ENCODE measurements at regions not wholly inside any gene's neighbourhood (a gene's known extent, or its start where the extent isn't known, plus 50 kb on each side); places are given as distances from the start of the nearest gene placed in this dataset.
"Not testable (repeated sequence)": the region's sequence is repeated elsewhere in the genome, so short reads cannot be mapped to it uniquely, and the experiment has no call there.

GRCh38 chrX:137852502-137852901 is 286.6 kb downstream of the ZIC3 start:
- TF ChIP-seq CTCF (IDR thresholded peaks at IDR 0.05) (no peak), POLR2A (IDR thresholded peaks at IDR 0.05) (no peak), POLR2AphosphoS5 (IDR thresholded peaks at IDR 0.05) (no peak)
- H3K36me3 ChIP-seq: no peaks in the 10 kb centered on the region
- no peak overlapping the region for H3K27ac ChIP-seq
- H3K4me1 ChIP-seq (replicated peaks): no peaks in the 10 kb centered on the region
- no peak for DNase-seq (ENCODE audit: low spot score)
- WGBS: 59% methylated on average over 2 of the region's 2 CpGs
- no peak overlapping the region for H3K4me3 ChIP-seq
- H3K9me3 ChIP-seq: no peaks in the 10 kb centered on the region
- intact Hi-C loops (cut with DNase I): no loop called here
- H3K27me3 ChIP-seq (replicated peaks; ENCODE audit: insufficient read depth): no peaks in the 10 kb centered on the region

- Histone ChIP-seq H3K4me1 (replicated peaks) (no peaks in the 10 kb centered on the region), H3K27ac (no peak overlapping the region), H3K4me3 (no peak overlapping the region), H3K9me3 (no peaks in the 10 kb centered on the region), H3K36me3 (no peaks in the 10 kb centered on the region), H3K27me3 (replicated peaks; ENCODE audit: insufficient read depth) (no peaks in the 10 kb centered on the region)
- TF ChIP-seq CTCF (IDR thresholded peaks at IDR 0.05): no peak
- TF ChIP-seq POLR2A (IDR thresholded peaks at IDR 0.05): no peak
- no peak for TF ChIP-seq POLR2AphosphoS5 (IDR thresholded peaks at IDR 0.05)
- intact Hi-C loops (cut with DNase I): no loop called here
- no peak for DNase-seq (ENCODE audit: low spot score)
- WGBS: 75% methylated on average over 2 of the region's 2 CpGs
These were observed 289.6 kb downstream of the ZIC3 start for GRCh38 chrX:137855490-137855889.

GRCh38 chrX:137858106-137858505 is 292.2 kb downstream of the ZIC3 start:
- H3K4me3 ChIP-seq: no peak overlapping the region
- no peaks in the 10 kb centered on the region for H3K4me1 ChIP-seq (replicated peaks)
- H3K27ac ChIP-seq: no peak overlapping the region
- 25% methylated on average over 3 of the region's 3 CpGs for WGBS
- DNase-seq (ENCODE audit: low spot score): no peak
- no peaks in the 10 kb centered on the region for H3K27me3 ChIP-seq (replicated peaks; ENCODE audit: insufficient read depth)
- intact Hi-C loops (cut with DNase I): no loop called here
- TF ChIP-seq CTCF (IDR thresholded peaks at IDR 0.05): no peak
- H3K36me3 ChIP-seq: no peaks in the 10 kb centered on the region
- no peaks in the 10 kb centered on the region for H3K9me3 ChIP-seq

GRCh38 chrX:137878401-137878800 is 312.5 kb downstream of the ZIC3 start:
- 79% methylated on average over 3 of the region's 3 CpGs for WGBS
- Histone ChIP-seq H3K27ac (no peak overlapping the region), H3K27me3 (replicated peaks; ENCODE audit: insufficient read depth) (no peaks in the 10 kb centered on the region), H3K4me3 (no peak overlapping the region), H3K9me3 (no peaks in the 10 kb centered on the region), H3K36me3 (no peaks in the 10 kb centered on the region), H3K4me1 (replicated peaks) (no peaks in the 10 kb centered on the region)
- intact Hi-C loops (cut with DNase I): no loop called here
- no peak for DNase-seq (ENCODE audit: low spot score)
- TF ChIP-seq POLR2A (IDR thresholded peaks at IDR 0.05): no peak
- TF ChIP-seq POLR2AphosphoS5 (IDR thresholded peaks at IDR 0.05): no peak
- no peak for TF ChIP-seq CTCF (IDR thresholded peaks at IDR 0.05)

- H3K9me3 ChIP-seq: no peaks in the 10 kb centered on the region
- H3K4me3 ChIP-seq: no peak overlapping the region
- DNase-seq (ENCODE audit: low spot score): no peak
- intact Hi-C loops (cut with DNase I): no loop called here
- H3K4me1 ChIP-seq (replicated peaks): no peaks in the 10 kb centered on the region
- H3K36me3 ChIP-seq: no peaks in the 10 kb centered on the region
- WGBS: 80% methylated on average over 2 of the region's 2 CpGs
- TF ChIP-seq POLR2A (IDR thresholded peaks at IDR 0.05): no peak
- TF ChIP-seq CTCF (IDR thresholded peaks at IDR 0.05): no peak
- no peak for TF ChIP-seq POLR2AphosphoS5 (IDR thresholded peaks at IDR 0.05)
- H3K27me3 ChIP-seq (replicated peaks; ENCODE audit: insufficient read depth): no peaks in the 10 kb centered on the region
- H3K27ac ChIP-seq: no peak overlapping the region
These were observed 317.0 kb downstream of the ZIC3 start for GRCh38 chrX:137882960-137883359.

GRCh38 chrX:137884813-137885212 is 318.9 kb downstream of the ZIC3 start:
- H3K27me3 ChIP-seq (replicated peaks; ENCODE audit: insufficient read depth); H3K4me1 ChIP-seq (replicated peaks); H3K36me3 ChIP-seq; DNase-seq (ENCODE audit: low spot score); H3K27ac ChIP-seq; H3K4me3 ChIP-seq; intact Hi-C loops (cut with DNase I); H3K9me3 ChIP-seq: not testable (repeated sequence)
- WGBS: 64% methylated on average over 1 of the region's 1 CpG

All from prostate gland (tissue), 2 donors.